ENCODE measurements at regions not wholly inside any gene's neighbourhood (a gene's known extent, or its start where the extent isn't known, plus 50 kb on each side); places are given as distances from the start of the nearest gene placed in this dataset.
A peak's percentile ranks its signal among the peaks of the same experiment; 100 is the strongest.

DNA sequence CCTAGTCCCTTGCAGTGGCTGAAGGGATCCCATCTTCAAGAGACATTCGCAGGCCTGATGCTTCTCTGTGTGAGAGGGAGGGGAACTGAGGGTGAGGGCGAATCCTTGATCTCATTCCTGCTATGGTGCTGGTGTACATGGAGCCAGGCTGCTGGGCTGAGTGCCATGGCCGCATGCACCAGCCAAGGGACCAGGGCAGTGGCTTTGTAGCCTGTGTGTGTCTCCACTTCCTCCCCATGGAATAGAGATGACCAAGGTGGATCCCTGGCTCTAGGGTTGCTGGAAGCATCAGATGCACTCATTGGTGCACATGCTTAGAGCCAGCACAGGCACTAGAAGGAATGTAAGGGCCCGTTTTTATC lies 195.0 kb downstream of the FOXL1 start:
- DNase-seq, result no peak

DNA sequence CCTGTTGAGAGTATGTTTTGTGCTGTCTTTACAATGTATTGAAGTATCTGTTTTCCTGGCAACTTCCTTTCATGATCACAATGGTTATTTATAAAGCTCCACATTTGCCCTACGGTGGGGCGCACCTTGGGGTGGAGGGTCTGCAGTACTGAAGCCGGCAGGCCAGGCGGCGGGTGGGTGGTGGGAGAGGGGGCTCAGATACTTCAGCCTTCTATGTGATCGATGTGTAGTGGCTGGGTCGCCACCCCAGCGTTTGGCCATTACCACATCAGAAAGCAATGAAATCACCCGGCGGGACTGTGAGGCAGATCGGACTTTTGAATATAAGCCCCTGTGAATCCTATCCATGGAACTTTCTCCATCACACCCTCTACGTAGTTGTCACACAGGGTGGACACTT lies 196.6 kb downstream of the FOXL1 start:
- no peak for DNase-seq

DNA sequence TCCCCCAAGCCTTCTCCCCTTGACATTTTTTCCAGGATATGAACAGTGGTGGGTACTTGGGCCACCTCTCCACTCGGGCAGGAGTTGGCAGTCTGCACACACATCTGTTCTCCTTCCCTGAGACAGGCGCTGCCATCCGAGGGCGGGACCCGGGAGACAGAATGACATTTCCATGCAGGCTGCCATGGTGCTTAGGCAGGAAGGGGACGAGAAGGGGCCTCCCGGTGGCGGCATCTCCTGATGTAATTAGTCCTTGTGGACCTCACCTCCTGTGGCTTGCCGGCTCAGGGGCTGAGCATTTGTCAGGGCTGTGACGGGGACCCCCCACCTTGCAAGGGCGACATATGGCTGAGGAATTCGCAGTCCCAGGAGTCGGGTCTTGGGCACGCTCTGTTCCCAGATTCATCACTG lies 197.2 kb downstream of the FOXL1 start:
- DNase-seq, result no peak

DNA sequence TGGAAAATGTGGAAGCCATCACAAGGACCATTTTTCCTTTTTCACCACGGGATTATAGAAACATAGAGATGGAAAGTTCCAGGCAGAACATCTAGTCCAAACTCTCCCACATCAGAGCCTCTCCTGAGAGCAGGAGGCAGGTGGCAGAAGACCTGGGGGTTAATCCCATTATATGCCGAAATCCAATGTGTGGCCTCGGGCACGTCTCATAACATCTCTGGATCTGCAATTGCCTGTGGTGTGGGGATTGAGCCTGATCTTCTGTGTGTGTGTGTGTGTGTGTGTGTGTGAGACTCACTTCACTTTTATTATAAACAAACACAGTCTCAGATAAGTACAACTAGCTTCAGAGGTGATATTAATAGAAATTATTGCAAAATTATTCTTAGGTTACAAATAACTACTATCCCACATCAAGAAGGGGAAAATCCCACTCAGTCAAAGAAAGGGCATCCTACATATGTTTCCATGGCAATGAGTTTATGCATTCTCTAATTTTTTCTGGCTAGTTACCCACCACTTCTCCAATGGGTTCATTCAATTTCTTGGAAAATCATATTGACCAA lies 199.1 kb downstream of the FOXL1 start:
- DNase-seq, result no peak

DNA sequence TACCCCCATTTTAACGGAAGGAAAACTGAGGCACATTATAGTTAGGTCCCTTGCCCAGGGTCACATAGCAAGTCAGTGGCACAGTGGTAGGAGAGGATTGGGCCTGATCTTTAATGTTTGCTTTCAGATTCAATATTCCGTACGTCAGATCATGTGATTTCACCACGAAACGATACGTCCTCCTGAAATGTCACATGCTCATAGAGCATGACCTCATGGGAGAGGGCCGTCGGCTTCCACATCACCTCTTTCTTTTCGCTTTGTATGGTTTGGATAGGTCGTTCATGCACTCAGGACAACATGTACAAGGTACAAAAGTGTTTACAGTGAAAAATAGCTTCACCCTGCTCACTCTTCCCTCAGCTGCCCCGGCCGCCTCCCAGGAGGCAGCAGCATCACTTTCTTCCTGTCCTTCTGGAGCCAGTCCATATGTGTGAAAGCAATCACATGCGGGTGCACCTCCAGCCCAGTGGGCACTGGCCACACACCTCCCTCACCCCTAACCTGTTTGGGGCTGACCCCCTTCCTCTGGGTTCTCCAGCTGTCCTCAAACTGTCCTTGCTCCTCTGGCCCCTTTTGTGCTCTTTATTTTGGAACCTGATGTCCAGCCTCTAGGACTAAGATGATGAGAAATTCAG lies 199.9 kb downstream of the FOXL1 start:
- no peak for DNase-seq

DNA sequence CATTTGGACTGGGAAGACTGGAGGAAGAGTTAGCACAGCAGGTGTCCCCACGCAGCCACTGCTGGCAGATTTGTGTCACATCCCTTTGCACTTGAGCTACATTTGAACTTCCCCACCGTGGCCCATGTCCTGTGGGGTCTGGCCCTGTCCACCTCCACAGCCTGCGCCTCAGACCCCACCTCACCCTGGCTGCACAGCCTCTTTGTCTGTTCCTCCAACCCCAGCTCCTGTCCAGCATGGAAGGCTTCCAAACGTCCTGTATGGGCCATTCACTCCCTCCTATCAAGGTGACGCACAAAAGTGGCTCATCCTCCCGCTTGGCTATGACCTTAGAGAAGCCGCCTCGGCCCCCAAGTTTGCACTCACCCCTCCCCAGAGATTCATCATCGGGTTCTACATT lies 200.6 kb downstream of the FOXL1 start:
- DNase-seq, result no peak

DNA sequence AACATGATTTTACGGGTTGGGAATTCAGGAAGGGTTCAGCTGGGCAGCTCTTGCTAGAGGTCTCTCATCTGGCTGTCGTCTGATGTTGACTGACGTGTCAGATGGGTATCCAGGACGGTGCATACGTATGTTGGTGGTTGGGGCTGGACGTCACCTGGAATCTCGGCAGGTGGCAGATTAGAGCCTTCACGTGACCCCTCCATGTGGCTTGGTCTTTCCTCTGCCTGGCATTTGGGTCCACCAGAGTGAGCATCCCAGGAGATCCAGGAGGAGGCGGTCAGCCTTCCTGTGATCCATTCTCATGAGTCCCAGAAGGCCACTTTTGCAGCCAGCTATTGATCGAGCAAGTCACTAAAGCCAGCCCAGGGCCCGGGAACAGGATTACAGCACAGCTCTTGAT lies 202.7 kb downstream of the FOXL1 start:
- no peak for DNase-seq

DNA sequence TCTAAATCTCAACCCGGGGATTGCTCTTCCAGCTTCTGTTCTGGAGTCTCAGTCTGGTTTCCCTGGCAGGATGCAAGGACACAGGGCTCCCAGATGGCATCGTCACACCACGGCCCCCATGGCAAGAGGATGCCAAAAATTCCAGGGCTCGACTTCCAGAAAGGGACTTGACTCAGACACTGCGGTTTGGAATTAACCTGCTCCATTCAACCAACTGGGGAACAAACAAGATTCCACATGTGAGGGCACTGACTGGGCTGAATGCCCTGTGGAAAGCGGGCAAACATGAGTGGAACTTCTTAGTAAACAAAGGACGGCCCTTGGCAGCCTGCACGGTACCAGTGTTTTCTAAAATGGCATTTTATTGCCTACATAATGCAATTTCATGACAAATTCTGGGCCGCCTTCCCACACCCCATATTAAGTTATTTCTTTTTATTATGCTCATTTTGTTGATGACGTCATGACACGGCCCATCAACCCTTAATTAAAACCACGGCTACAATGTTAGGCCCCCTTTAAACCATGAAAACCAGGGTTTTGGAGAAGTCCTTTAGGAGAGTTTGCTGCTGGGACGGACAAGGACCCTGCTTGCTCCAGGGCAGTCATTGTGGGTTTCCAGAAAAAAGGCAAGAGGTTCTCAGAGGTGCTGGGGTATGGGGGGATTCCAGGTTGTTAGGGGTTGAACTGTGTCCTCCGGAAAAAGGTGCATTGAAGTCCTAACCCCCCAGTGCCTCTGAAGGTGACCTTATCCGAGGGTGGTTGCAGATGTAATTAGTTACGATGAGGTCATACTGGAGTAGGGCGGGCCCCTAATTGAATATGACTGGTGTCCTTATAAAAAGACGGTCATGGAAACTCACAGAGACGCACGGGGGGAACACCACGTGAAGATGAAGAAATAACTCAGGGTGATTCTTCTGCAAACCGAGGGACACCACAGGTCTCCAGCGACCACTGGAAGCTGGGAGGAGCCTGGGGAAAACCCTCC lies 205.6 kb downstream of the FOXL1 start:
- no peak for DNase-seq

DNA sequence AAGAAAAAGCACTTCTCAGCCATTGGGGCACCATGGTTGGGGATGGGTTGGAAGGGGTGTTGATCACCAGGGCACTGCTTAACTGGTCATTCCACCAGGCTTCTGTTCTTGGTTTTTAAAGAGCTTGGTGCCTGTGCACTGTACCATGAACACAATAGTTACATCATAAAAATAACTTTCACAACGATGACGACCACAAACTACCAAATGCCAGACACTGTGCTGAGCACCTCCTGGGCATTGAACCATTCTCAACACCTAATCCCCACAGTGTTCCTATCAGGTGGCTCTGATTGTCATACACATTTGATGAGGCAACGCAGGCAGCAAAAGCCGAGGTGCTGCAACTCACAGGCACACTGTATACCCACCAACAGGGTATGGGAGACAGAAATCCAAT lies 208.0 kb downstream of the FOXL1 start:
- no peak for DNase-seq

DNA sequence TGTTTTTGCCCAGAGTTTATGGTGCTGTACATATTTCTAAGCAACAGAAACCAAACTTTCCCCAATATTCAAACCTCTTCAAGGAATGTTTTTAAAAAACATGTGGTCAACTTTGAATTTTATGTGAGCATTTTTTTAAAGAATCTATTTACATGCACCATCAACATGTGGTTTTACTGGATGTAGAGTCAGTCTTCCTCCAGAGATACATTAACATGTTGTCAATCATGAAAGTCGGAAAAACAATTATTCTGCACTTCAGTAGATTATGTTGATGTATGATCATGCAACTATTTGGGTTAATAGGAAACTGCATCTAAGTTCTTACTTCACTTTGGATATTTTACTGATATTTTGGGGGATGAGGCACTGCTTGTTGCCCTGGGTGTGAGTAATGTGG lies 208.6 kb downstream of the FOXL1 start:
- no peak for DNase-seq

DNA sequence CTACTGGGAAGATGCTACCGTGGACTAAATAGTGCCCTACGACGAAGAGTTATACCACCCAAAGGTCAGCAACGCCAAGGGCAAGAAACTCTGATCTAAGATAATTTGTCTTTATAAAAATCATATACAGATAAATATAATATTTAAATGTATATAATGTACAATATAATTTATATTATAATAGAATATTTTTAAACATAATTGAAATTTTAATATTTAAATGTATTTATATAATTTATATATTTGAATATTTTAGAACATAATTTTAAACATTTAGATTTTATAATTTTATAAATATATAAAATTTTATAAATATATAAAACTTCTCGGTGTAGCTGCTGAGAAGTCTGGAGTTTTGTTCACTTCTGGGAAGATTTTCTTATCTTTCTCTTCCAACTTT lies 209.2 kb downstream of the FOXL1 start:
- DNase-seq, result no peak

DNA sequence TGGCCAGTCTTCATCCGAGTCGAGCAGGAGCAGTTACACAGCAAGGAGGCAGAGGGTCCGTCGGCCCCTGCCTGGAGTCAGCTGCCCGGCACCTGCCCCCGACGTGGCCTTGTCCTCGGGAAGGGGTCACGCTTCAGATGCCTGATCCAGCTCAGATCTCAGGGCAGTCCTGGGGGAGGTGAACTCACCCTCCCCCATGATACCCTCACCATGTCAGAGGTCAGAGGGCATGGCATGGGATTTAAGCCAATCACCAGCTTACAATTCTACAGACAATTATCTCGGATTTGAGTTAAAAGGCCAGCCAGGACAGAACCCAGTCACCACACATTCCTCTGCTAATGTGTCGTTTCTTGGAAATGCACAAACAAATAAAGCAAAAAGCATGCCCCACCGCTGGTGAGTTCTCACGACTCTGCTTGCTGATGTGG lies 211.3 kb downstream of the FOXL1 start:
- peak; percentile 52 for DNase-seq

DNA sequence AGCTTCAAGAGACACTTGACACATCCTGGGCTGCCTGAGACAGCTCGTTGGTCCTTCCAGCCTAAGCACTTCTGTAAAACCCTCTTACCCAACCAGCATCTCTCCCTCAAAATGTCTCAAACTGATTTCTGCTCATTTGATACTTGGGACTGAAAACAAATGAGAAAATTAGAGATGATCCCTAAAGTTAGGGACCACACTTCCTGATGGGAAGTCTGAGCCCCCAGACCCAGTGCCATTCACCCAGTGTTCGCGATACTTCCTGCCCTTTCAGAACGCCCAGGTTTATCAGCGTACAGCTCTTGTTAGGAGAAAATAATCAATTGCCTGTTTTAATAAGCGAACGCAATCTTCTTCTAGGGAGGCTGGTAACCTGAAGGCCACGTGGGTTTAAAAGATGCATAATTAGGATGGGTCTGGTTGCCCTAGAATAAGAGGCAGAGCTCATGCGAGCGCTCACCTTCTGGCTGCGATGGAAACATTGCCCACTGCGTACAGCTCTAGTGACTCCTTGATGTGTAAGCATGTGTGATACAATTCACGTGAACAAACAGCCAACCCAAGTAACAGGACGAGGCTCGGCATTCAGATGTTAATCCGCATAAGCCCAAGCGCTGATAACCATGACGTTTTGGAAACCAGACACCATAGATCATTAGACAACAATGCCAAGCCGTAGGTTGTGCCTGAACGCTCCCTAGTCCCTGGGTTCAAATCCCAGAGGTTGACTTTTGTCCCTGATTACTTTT lies 213.1 kb downstream of the FOXL1 start:
- DNase-seq, result no peak

DNA sequence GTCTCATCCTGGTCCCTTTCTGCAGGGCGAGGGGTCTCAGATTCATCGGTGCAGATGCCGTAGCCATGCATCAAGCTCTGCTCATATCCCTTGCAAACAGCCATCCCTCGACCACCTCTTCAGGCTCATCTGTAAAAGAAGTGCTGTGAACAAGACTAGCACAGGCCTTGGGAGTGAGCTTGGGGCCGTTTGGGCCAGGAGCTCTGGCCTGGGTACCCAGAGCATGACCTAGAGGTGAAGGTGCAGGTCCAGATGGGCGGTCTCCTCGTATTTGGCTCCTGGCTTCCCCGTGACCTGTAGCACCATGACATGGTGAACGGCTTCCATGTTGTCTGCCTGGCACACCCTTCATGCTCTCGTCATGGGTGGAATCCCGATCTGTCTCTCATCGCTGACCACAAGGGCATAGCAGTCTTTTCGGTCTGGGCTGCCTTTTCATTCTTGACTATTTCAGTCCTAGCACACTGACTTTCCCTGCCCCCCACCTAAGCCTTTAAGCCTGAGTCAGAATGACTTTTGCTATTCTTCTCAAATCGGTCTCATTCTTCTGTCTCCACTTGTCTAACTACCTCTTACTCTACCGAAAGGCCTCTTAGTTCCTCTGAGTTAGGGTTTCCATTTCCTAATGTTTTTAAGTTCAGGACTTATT lies 216.0 kb downstream of the FOXL1 start:
- DNase-seq, result no peak

DNA sequence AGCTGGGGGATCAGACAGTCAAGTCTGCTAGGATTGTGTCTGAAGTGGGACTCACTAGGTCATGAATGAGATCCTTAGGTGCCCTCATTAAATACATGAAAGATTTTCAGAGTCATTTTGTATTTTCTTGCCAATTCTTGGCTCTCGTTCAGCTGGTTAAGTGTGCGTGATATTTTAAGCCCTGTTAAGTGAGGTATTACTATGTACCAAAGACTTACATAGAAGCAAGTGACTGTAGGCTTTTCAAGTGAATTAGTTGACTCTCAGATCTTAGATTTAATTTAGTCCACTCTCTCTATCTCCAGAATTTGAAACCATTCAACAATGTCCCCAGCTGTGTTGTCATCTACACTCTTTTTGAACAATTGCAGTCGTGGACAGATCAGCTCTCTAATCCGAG lies 219.4 kb downstream of the FOXL1 start:
- DNase-seq, result no peak

DNA sequence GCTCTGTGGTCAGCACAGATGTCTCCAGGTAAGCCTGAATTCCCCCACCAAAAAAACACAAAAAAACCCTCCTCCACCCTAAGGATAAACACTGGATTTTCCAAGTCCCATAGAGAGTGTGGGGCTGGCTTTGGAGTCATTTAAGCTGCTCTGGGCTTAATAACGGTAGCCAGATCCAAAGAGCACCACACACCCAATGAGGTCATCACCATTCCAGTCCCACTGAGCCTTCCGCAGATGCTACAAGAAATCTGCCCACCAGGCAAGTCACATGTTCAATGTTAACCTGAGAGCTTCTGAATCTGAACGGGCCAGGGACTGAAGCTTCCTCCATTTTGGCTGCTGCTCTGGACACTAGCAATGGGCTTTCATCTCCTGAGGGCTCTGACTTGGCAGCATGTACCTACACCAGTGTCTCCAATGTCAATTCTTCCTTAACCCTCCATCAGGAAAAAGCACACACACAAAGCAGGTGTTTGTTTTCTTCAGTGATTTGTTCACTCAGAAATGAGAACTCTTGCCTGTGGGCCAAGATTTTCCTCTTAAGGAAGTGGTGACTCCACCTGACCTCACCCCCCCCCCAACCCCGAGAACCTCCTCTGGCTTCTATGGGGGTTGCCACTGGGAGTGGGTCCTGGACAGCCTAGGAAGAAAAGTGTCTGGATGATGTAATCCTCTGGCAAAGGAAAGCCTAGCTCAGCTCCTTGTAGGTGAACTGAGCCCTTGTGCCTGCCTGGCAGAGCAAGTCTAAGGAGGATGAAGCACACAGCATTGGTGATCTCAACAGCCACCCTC lies 220.1 kb downstream of the FOXL1 start:
- no peak for DNase-seq

DNA sequence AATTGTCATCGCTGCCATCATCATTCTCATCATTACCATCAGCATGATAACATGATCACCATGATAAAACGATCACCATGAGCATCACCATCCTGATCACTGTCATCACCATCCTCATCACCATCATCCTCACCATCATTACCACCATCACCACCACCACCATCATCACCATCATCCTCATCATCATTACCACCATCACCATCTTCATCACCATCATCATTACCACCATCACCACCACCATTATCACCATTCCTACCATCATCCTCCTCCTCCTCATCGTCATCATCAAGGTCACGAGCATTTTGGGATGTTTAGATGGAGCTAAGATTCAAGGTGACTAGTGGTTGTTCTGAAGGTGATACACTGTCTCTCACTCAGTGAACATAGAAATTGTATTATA lies 221.0 kb downstream of the FOXL1 start:
- DNase-seq, result no peak

DNA sequence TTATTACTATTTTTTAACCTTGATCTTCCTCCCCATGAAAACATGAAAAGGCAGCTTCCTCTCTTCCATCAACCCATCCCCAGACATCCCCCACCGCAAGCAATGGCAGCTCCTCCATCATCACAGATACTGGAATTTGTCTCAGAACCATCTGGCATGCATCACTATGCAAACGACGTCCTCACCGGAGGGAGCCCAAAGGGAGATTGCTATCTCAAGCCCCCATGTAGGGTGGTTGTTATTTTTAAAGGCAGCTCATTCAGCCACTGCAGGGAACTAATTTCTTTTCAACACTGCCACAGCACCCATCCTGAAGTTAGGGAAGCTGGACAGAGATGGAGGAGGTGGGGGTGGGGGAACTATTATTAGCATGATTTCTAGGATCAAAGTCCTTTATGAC lies 222.5 kb downstream of the FOXL1 start:
- no peak for DNase-seq

DNA sequence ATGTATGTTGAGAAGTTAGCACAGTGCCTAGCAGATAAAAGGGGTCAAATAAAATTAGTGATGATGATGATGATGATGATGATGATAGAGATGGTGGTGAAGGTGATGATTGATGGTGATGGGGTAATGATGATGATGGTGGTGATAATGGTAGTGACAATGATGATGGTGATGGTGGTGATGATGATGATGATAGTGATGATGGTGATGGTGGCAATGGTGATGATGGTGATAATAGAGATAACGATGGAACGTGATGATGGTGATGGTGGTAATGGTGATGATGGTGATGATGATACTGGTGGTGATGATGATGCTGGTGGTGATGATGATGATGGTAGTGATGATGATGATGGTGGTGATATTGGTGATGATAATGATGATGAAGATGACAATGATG lies 223.7 kb downstream of the FOXL1 start:
- DNase-seq, result no peak

DNA sequence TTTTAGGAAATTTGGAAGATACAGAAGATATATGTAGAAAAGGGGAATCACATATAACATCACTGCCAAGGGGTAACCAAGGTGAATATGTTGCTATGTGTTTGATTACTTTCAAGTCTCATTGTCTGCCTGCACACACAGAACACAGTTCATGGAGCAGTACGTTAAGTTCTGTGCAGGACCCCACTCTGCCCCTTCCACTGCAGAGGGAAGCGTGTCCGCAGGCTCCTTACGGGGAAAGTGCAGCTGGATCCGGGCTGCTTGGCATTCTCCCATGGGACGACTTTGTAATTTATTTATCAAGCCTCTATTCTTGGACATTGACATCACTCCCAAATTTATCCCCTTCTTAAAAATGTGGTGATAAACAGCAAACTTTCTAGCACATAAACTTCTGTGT lies 226.8 kb downstream of the FOXL1 start:
- no peak for DNase-seq

DNA sequence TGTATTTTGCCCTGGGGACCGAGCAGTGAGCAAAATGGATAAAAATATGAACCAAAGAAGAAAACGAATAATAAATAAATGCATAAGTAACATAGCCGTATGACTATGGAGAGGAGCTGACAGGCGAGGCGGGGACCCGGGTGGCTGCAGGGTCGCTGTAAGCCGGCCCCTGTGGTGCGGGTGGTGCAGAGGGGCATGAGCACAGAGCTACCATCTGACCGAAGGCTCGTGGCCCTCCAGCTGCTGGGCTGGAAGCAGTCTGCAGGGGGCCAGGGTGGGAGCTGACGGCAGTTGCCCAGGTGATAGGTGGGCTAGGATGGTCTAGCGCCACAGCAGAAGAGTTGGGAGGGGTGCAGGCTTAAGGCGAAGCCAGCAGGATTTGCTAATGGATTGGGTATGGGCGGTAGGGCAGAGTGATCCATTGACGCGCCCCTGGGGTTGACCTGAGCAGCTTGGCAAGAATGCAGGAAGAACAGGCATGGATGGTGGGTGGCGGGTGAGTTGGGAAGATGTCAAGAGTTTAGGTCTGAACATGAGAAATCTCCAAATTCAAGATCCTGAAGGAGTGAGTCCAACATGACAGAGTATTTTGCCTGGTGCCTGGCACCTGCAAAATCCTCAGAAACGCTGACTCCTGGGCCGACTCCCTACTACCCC lies 228.0 kb downstream of the FOXL1 start:
- no peak for DNase-seq

Data from left kidney (tissue), 1 donor.